Activated B cell treated with CpG ODN at 0.5 μM for 24 hours (primary cell): ENCODE measurements at regions not wholly inside any gene's neighbourhood (a gene's known extent, or its start where the extent isn't known, plus 50 kb on each side); places are given as distances from the start of the nearest gene placed in this dataset.

Experiments used
- ATAC-seq: fragments of 200-7000 bp; cut with Tn5 transposase; one replicate; pipeline ENCODE4 v1.10.0; 2021; ENCODE audit warnings: low read depth, mild to moderate bottlenecking, moderate library complexity
- CTCF ChIA-PET: fragments of 350-600 bp; sonication (Branson Sonifier 250); formaldehyde crosslinking; loops from one replicate; lab custom pipeline; 2021; ENCODE audit warnings: antibody characterized with exemption; lab: Charles Lee
- POLR2A ChIA-PET: fragments of 350-600 bp; sonication (Branson Sonifier 250); formaldehyde crosslinking; loops from one replicate; lab custom pipeline; 2021; ENCODE audit warnings: antibody characterized with exemption; lab: Charles Lee
- DNase-seq: peaks from one replicate; pipeline ENCODE4 v3.0.0; 2022
- H3K27ac Mint-ChIP-seq: one replicate; pipeline ENCODE4 v1.8.0; 2020; ENCODE audit warnings: mixed read lengths
- H3K27me3 Mint-ChIP-seq: one replicate; pipeline ENCODE4 v1.8.0; 2021; ENCODE audit warnings: mixed read lengths
- H3K36me3 Mint-ChIP-seq: one replicate; pipeline ENCODE4 v1.8.0; 2021; ENCODE audit warnings: low read depth, mixed read lengths
- H3K4me1 Mint-ChIP-seq: one replicate; pipeline ENCODE4 v1.8.0; 2021; ENCODE audit warnings: mixed read lengths
- H3K4me3 Mint-ChIP-seq: one replicate; pipeline ENCODE4 v1.8.0; 2020; ENCODE audit warnings: mild to moderate bottlenecking, mixed read lengths
- H3K9me3 Mint-ChIP-seq: one replicate; pipeline ENCODE4 v1.8.0; 2020; ENCODE audit warnings: mixed read lengths
- intact Hi-C: fragments of 100-400 bp; cut with micrococcal nuclease; formaldehyde crosslinking; loops from one replicate; pipeline ENCODE4 v1.15.1; 2024
- TF ChIP-seq, protein P1 (sequence below): fragments of 200-600 bp; IDR thresholded peaks from one replicate; pipeline ENCODE4 v1.8.0; 2022; ENCODE audit warnings: antibody characterized with exemption, mild to moderate bottlenecking

DNA sequence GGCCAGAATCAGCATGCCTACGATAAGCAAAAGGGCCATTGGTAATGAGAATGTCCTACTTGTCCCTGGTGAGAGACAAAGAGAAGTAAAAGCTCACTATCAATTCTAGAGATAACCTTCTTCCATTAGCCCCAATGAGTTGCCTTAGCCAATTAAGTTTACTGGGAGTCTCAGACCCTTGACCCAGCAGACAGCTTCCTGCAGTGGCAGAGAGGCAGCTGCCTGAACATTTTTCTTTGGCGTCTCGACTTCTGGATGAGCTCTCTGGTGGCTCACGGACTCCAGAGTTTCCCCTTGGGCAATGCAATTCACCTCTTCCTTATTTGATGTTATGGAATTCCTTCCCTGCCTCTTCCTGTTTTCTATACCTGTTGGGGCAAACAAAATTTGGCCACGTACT is 1034.4 kb downstream of the NAALADL2 start:
- TF ChIP-seq, protein P1, sequence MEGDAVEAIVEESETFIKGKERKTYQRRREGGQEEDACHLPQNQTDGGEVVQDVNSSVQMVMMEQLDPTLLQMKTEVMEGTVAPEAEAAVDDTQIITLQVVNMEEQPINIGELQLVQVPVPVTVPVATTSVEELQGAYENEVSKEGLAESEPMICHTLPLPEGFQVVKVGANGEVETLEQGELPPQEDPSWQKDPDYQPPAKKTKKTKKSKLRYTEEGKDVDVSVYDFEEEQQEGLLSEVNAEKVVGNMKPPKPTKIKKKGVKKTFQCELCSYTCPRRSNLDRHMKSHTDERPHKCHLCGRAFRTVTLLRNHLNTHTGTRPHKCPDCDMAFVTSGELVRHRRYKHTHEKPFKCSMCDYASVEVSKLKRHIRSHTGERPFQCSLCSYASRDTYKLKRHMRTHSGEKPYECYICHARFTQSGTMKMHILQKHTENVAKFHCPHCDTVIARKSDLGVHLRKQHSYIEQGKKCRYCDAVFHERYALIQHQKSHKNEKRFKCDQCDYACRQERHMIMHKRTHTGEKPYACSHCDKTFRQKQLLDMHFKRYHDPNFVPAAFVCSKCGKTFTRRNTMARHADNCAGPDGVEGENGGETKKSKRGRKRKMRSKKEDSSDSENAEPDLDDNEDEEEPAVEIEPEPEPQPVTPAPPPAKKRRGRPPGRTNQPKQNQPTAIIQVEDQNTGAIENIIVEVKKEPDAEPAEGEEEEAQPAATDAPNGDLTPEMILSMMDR, result no peak
- H3K4me3 Mint-ChIP-seq, result no peak overlapping the region
- no peak for DNase-seq
- ATAC-seq, result no peak
- H3K4me1 Mint-ChIP-seq, result no peaks in the 10 kb centered on the region
- intact Hi-C loops, result no loop called here
- H3K27me3 Mint-ChIP-seq, result no peaks in the 10 kb centered on the region
- ChIA-PET CTCF (no interaction called here), POLR2A (no interaction called here)
- peaks cover 10% of the 10 kb centered on the region for H3K9me3 Mint-ChIP-seq
- H3K27ac Mint-ChIP-seq, result no peak overlapping the region
- H3K36me3 Mint-ChIP-seq, result no peaks in the 10 kb centered on the region

DNA sequence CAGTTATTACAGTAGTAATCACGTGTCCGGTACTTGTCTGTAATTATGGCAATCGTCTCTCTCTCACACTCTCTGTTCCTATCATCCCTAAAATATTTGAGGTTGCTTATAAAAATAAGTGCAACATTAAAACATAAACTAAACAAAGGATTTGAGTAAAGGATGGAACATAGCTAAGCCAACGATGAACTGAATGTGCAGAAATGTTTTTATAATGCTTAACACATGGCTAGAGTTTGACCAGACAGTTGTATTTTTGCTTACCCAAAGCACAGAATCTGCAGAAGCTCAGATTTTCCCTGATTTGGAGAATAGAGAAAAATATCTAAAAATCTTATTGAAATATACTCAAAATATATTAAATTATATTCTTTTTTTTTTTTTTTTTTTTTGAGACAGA is 1030.9 kb downstream of the NAALADL2 start:
- Mint-ChIP-seq H3K9me3 (peaks cover 6% of the 10 kb centered on the region), H3K36me3 (no peaks in the 10 kb centered on the region), H3K27me3 (no peaks in the 10 kb centered on the region), H3K27ac (no peak overlapping the region), H3K4me3 (no peak overlapping the region), H3K4me1 (no peaks in the 10 kb centered on the region)
- CTCF ChIA-PET, result no interaction called here
- no peak for DNase-seq
- POLR2A ChIA-PET, result no interaction called here
- TF ChIP-seq, protein P1, result no peak
- intact Hi-C loops, result no loop called here
- no peak for ATAC-seq

DNA sequence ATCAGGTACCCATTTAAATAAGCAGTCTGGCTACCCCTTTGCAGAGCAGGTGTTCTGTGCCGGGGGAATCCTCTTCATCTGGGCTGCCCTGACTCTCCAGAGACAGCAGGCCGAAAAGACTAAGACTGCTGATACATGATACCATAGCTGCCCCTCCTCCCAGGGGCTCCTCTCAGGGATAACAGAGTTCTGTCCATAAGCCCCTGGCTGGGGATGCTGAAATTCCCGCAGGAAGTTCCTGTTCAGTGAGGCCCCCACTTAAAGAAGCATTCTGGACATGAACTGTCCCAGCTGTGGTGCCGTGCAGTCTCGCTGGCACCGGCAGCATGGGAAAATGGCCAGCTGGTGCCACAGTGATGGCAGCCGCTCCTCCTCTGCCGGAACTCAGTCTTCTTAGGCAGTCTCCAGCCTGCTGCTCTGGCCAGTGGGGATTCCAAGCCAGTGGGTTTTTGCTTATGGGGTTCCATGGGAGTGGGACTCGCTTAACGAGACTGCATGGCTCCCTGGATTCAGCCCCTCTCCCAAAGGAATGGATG is 1026.2 kb downstream of the NAALADL2 start:
- ChIA-PET CTCF (no interaction called here), POLR2A (no interaction called here)
- Mint-ChIP-seq H3K27ac (no peak overlapping the region), H3K27me3 (no peaks in the 10 kb centered on the region), H3K4me3 (no peak overlapping the region), H3K4me1 (no peaks in the 10 kb centered on the region), H3K36me3 (no peaks in the 10 kb centered on the region), H3K9me3 (peaks cover 6% of the 10 kb centered on the region)
- DNase-seq (no peak), ATAC-seq (no peak)
- TF ChIP-seq, protein P1, result no peak
- intact Hi-C loops, result no loop called here

DNA sequence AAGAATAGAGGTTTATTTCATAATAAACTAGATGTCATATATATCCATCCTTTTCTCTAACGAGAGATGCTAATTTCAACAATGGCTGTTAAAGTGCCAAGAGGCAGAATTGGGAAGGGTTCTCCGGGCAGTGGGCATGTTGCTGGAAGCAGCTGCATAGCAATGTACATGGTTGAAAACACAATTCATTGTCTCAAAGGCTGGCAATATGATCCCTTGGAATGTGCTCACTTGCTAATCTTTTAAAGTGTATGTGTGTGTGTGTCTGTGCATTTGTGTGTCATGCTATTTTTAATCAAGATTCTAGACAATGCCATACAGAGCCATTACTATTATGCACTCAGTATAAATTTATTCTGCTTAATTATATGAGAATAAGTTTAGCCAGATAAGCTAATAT is 1020.3 kb downstream of the NAALADL2 start:
- POLR2A ChIA-PET, result no interaction called here
- TF ChIP-seq, protein P1, result no peak
- H3K4me1 Mint-ChIP-seq, result no peaks in the 10 kb centered on the region
- CTCF ChIA-PET, result no interaction called here
- no peaks in the 10 kb centered on the region for H3K36me3 Mint-ChIP-seq
- no peak overlapping the region for H3K4me3 Mint-ChIP-seq
- DNase-seq, result no peak
- peaks cover 10% of the 10 kb centered on the region for H3K9me3 Mint-ChIP-seq
- no peak overlapping the region for H3K27ac Mint-ChIP-seq
- ATAC-seq, result no peak
- no peaks in the 10 kb centered on the region for H3K27me3 Mint-ChIP-seq
- intact Hi-C loops, result no loop called here

DNA sequence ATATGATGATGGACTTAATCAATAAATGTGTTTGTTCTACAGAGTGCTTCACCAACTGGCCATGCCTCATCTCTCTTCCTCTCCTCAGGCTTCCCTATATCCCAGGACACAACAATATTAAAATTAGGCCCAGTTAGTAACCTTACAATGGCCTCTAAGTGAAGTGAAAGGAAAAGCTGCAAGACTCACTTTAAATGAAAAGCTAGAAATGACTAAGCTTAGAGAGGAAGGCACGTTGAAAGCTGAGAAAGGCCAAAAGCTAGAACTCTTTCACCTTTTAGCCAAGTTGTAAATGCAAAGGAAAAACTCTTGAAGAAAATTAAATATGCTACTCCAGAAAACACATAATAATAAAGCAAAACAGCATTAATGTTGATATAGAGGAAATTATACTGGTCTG is 1010.3 kb downstream of the NAALADL2 start:
- ATAC-seq (no peak), DNase-seq (no peak)
- intact Hi-C loops, result no loop called here
- Mint-ChIP-seq H3K9me3 (no peaks in the 10 kb centered on the region), H3K36me3 (no peaks in the 10 kb centered on the region), H3K27ac (no peak overlapping the region), H3K4me3 (no peak overlapping the region), H3K4me1 (no peaks in the 10 kb centered on the region), H3K27me3 (no peaks in the 10 kb centered on the region)
- TF ChIP-seq, protein P1, result no peak
- CTCF ChIA-PET, result no interaction called here
- POLR2A ChIA-PET, result no interaction called here
